Adrenal gland (tissue), 5 donors: ENCODE measurements at regions not wholly inside any gene's neighbourhood (a gene's known extent, or its start where the extent isn't known, plus 50 kb on each side); places are given as distances from the start of the nearest gene placed in this dataset.

Experiments
- POLR2A ChIP-seq, 2 donors: fragments of 450-650 bp; IDR thresholded peaks; one replicate each; pipeline ENCODE4 v1.6.1; 2017; ENCODE audit warnings: antibody characterized with exemption in 2 of 2, mild to moderate bottlenecking in 2 of 2, moderate library complexity in 1 of 2
- TF ChIP-seq, protein P1 (sequence below), 6 experiments: fragments of 450-650 bp in 4 of 6; fragments of 200-600 bp in 2 of 6; sonication (generic) in 1 of 6; IDR thresholded peaks; 1 replicate in 5 of 6; 2 replicates in 1 of 6; pipeline versions ENCODE4 v1.5.1 to v1.8.0; 2016 to 2021; ENCODE audit warnings: antibody characterized with exemption in 6 of 6, mild to moderate bottlenecking in 2 of 6, moderate library complexity in 1 of 6
- donor health status: DM: no; HTN: no; CAD: no.

DNA sequence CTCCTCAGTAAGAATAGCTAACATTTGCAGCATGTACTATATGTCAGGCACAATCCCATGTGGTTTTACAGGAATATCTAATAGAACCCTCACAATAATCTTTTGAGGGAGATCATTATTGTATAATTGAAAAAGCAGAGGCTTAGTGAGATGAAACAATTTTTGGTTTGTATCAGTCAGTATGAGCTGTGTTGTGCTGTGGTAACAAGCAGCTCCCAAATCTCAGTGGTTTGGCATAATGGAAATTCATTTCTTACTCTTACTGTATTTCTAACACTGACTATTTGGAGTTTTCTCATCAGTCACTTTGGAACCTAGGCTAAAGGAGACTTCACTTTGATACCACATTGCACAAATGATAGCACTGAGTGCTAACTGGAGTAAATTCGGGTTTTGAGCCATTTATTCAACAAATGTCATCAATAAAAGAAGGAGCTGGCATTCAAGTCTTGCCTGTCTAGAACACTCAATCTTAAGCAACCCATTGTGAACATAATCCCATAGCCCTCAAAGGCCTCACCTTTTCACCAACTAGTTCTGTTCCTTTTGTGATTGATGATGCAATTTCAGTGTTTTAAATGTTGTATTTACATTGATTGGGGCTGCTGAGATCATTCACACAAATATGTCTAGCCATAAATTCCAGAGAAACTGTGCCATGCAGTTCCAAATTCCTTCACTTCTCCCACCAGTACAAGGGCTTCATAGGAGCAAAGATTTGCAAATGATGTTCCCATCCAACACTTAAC lies 441.0 kb downstream of the XYLT1 start:
- TF ChIP-seq, protein P1, sequence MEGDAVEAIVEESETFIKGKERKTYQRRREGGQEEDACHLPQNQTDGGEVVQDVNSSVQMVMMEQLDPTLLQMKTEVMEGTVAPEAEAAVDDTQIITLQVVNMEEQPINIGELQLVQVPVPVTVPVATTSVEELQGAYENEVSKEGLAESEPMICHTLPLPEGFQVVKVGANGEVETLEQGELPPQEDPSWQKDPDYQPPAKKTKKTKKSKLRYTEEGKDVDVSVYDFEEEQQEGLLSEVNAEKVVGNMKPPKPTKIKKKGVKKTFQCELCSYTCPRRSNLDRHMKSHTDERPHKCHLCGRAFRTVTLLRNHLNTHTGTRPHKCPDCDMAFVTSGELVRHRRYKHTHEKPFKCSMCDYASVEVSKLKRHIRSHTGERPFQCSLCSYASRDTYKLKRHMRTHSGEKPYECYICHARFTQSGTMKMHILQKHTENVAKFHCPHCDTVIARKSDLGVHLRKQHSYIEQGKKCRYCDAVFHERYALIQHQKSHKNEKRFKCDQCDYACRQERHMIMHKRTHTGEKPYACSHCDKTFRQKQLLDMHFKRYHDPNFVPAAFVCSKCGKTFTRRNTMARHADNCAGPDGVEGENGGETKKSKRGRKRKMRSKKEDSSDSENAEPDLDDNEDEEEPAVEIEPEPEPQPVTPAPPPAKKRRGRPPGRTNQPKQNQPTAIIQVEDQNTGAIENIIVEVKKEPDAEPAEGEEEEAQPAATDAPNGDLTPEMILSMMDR (IDR thresholded peaks at IDR 0.05), result no peak
- no peak for TF ChIP-seq POLR2A (IDR thresholded peaks at IDR 0.05)
